SU-DHL-6 (cell line): ENCODE measurements at regions not wholly inside any gene's neighbourhood (a gene's known extent, or its start where the extent isn't known, plus 50 kb on each side); places are given as distances from the start of the nearest gene placed in this dataset.
"Not testable (repeated sequence)": the region's sequence is repeated elsewhere in the genome, so short reads cannot be mapped to it uniquely, and the experiment has no call there.

ENCODE experiments used
- CTCF ChIP-seq: fragments of 200-600 bp; sonication (generic); IDR thresholded peaks from one replicate; pipeline ENCODE4 v1.5.1; 2017; ENCODE audit warnings: antibody characterized with exemption, mild to moderate bottlenecking, low read length, moderate library complexity; ENCODE audit not compliant: insufficient read depth, poor library complexity, severe bottlenecking
- EZH2phosphoT487 ChIP-seq: fragments of 200-600 bp; sonication (generic), shearing (Covaris generic); conservative IDR thresholded peaks from 2 replicates; pipeline ENCODE4 v1.6.1; 2018; ENCODE audit warnings: mild to moderate bottlenecking, antibody characterized with exemption, low read length, moderate library complexity, mixed read lengths

GRCh38 chr1:855202-855981, 68.3 kb upstream of the SAMD11 start:
- TF ChIP-seq CTCF, EZH2phosphoT487: not testable (repeated sequence)
